CD4-positive, alpha-beta T cell (primary cell): ENCODE measurements at regions not wholly inside any gene's neighbourhood (a gene's known extent, or its start where the extent isn't known, plus 50 kb on each side); places are given as distances from the start of the nearest gene placed in this dataset.

Source experiments
- ATAC-seq: fragments of 200-7000 bp; cut with Tn5 transposase; one replicate; pipeline ENCODE4 v1.10.0; 2022; ENCODE audit warnings: mild to moderate bottlenecking; ENCODE audit not compliant: poor library complexity
- CTCF ChIA-PET: fragments of 350-600 bp; sonication (Branson Sonifier 250); formaldehyde crosslinking; loops from one replicate; lab custom pipeline; 2021; ENCODE audit warnings: antibody characterized with exemption, inconsistent platforms; lab: Charles Lee
- POLR2A ChIA-PET: fragments of 350-600 bp; sonication (Branson Sonifier 250); formaldehyde crosslinking; loops from one replicate; lab custom pipeline; 2021; ENCODE audit warnings: antibody characterized with exemption, inconsistent platforms; lab: Charles Lee
- DNase-seq, 14 experiments: peaks; one replicate each; pipeline ENCODE4 v3.0.0-alpha.2; 2013 to 2020; ENCODE audit warnings: mixed read lengths in 2 of 14
- H3K27ac ChIP-seq, 2 donors: one replicate each; pipeline versions ENCODE4 v1.5.1 to v1.7.0; 2013; ENCODE audit warnings: low read length in 2 of 2, low read depth in 1 of 2, mild to moderate bottlenecking in 1 of 2
- H3K27me3 ChIP-seq, 2 experiments: 1 replicate in 1 of 2; 2 replicates in 1 of 2; pipeline versions ENCODE4 v1.6.1 to v1.7.0; 2013; ENCODE audit warnings: low read length in 2 of 2, control low read depth in 1 of 2, mild to moderate bottlenecking in 1 of 2, moderate library complexity in 1 of 2; ENCODE audit not compliant: insufficient read depth in 2 of 2, control insufficient read depth in 1 of 2
- H3K36me3 ChIP-seq: one replicate; pipeline ENCODE4 v1.6.1; 2013; ENCODE audit warnings: low read length, control low read depth; ENCODE audit not compliant: insufficient read depth
- H3K4me1 ChIP-seq: one replicate; pipeline ENCODE4 v1.6.1; 2013; ENCODE audit warnings: low read length, control low read depth; ENCODE audit not compliant: insufficient read depth
- H3K4me3 ChIP-seq: one replicate; pipeline ENCODE4 v1.5.1; 2013; ENCODE audit warnings: mild to moderate bottlenecking, low read length, moderate library complexity
- H3K9me3 ChIP-seq, 2 experiments: 1 replicate in 1 of 2; 2 replicates in 1 of 2; pipeline versions ENCODE4 v1.6.1 to v1.7.0; 2013; ENCODE audit warnings: low read length in 2 of 2, mild to moderate bottlenecking in 2 of 2, control low read depth in 1 of 2, moderate library complexity in 1 of 2; ENCODE audit not compliant: control insufficient read depth in 1 of 2, insufficient read depth in 1 of 2
- H3K27ac Mint-ChIP-seq: one replicate; pipeline ENCODE4 v1.8.0; 2020; ENCODE audit warnings: mixed read lengths
- H3K27me3 Mint-ChIP-seq: one replicate; pipeline ENCODE4 v1.8.0; 2021; ENCODE audit warnings: mixed read lengths
- H3K36me3 Mint-ChIP-seq: one replicate; pipeline ENCODE4 v1.8.0; 2021; ENCODE audit warnings: low read depth, mixed read lengths
- H3K4me1 Mint-ChIP-seq: one replicate; pipeline ENCODE4 v1.8.0; 2021; ENCODE audit warnings: low read depth, mixed read lengths
- H3K4me3 Mint-ChIP-seq: one replicate; pipeline ENCODE4 v1.8.0; 2020; ENCODE audit warnings: mild to moderate bottlenecking, mixed read lengths
- H3K9me3 Mint-ChIP-seq: one replicate; pipeline ENCODE4 v1.8.0; 2020; ENCODE audit warnings: mixed read lengths
- CTCF ChIP-seq: fragments of 200-600 bp; IDR thresholded peaks from one replicate; pipeline ENCODE4 v1.8.0; 2022; ENCODE audit warnings: antibody characterized with exemption, mild to moderate bottlenecking
- intact Hi-C, 2 experiments: fragments of 100-400 bp; cut with DNase I in 1 of 2; cut with micrococcal nuclease in 1 of 2; formaldehyde crosslinking; loops; one replicate each; pipeline versions ENCODE4 v1.15.1 to v1.9.0; 2023 to 2025; cut with DNase I, micrococcal nuclease

GRCh38 chr16:35425270-35425669 is 1965.9 kb downstream of the TP53TG3F start:
- ChIA-PET POLR2A (no interaction called here), CTCF (no interaction called here)
- Histone ChIP-seq H3K36me3 (no peaks in the 10 kb centered on the region), H3K4me1 (no peaks in the 10 kb centered on the region), H3K9me3 (peaks cover 6 to 7% of the 10 kb centered on the region in 2 experiments), H3K27me3 (no peaks in the 10 kb centered on the region), H3K4me3 (no peak overlapping the region), H3K27ac (no peak overlapping the region)
- peaks cover 28% of the 10 kb centered on the region for H3K9me3 Mint-ChIP-seq
- no peaks in the 10 kb centered on the region for H3K36me3 Mint-ChIP-seq
- H3K27ac Mint-ChIP-seq: no peak overlapping the region
- intact Hi-C loops: no loop called here
- no peaks in the 10 kb centered on the region for H3K27me3 Mint-ChIP-seq
- H3K4me3 Mint-ChIP-seq: no peak overlapping the region
- ATAC-seq: no peak
- DNase-seq: no peak
- no peaks in the 10 kb centered on the region for H3K4me1 Mint-ChIP-seq
- TF ChIP-seq CTCF: no peak

- Mint-ChIP-seq H3K27me3 (no peaks in the 10 kb centered on the region), H3K4me3 (no peak overlapping the region), H3K36me3 (no peaks in the 10 kb centered on the region), H3K27ac (no peak overlapping the region), H3K4me1 (no peaks in the 10 kb centered on the region), H3K9me3 (peaks cover 20% of the 10 kb centered on the region)
- Histone ChIP-seq H3K27me3 (no peaks in the 10 kb centered on the region), H3K4me1 (no peaks in the 10 kb centered on the region), H3K4me3 (no peak overlapping the region), H3K27ac (no peak overlapping the region), H3K9me3 (peaks cover 0 to 12% of the 10 kb centered on the region in 2 experiments), H3K36me3 (no peaks in the 10 kb centered on the region)
- no peak for TF ChIP-seq CTCF
- no peak for DNase-seq
- ChIA-PET POLR2A (no interaction called here), CTCF (no interaction called here)
- intact Hi-C loops: no loop called here
- ATAC-seq: no peak
Observed at GRCh38 chr16:35431829-35432663, 1972.6 kb downstream of the TP53TG3F start.

GRCh38 chr16:35440875-35441274 is 1981.5 kb downstream of the TP53TG3F start:
- H3K9me3 Mint-ChIP-seq: peaks cover 11% of the 10 kb centered on the region
- ATAC-seq: no peak
- CTCF ChIA-PET: no interaction called here

More at GRCh38 chr16:35440875-35441274, 1981.5 kb downstream of the TP53TG3F start:
- Mint-ChIP-seq H3K27me3 (no peaks in the 10 kb centered on the region), H3K4me1 (no peaks in the 10 kb centered on the region), H3K36me3 (no peaks in the 10 kb centered on the region), H3K27ac (no peak overlapping the region), H3K4me3 (no peak overlapping the region)
- peaks cover 4 to 16% of the 10 kb centered on the region in 2 experiments for H3K9me3 ChIP-seq
- H3K36me3 ChIP-seq: no peaks in the 10 kb centered on the region
- no peak overlapping the region for H3K27ac ChIP-seq
- no peak overlapping the region for H3K4me3 ChIP-seq
- no peaks in the 10 kb centered on the region for H3K27me3 ChIP-seq
- no peak for TF ChIP-seq CTCF
- intact Hi-C loops: no loop called here
- POLR2A ChIA-PET: no interaction called here
- H3K4me1 ChIP-seq: no peaks in the 10 kb centered on the region
- no peak for DNase-seq
